Putamen (tissue), 1 donor: ENCODE measurements at regions not wholly inside any gene's neighbourhood (a gene's known extent, or its start where the extent isn't known, plus 50 kb on each side); places are given as distances from the start of the nearest gene placed in this dataset.

Experiments used
- DNase-seq: peaks from one replicate; pipeline ENCODE4 v3.0.0-alpha.2; 2016; ENCODE audit warnings: low spot score

- no peak for DNase-seq
Measured at GRCh38 chr10:83164156-83164555, 975.2 kb upstream of the GHITM start.

- DNase-seq, result no peak
Measured at GRCh38 chr10:83165265-83165664, 974.0 kb upstream of the GHITM start.

DNA sequence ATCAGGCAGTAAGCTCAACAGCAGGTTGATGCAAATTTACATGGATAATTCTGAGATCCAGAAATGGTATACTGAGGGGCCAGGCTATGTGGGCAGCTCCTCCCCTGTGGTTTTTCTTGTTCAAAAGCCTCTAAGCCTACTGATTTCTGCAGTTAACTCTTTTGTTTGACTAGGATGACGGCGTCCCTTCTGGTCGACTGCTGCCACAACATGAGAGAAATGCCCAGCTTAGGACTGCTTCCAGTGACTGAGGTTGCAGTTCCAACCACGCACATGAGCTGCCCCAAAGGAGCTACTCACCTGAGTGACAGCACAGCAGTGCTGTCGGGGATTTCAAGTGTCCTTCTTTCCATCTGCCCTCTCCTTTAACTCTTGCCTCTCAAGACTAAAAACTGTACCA, 973.0 kb upstream of the GHITM start:
- no peak for DNase-seq

- DNase-seq, result no peak
Measured at GRCh38 chr10:83167081-83167480, 972.2 kb upstream of the GHITM start.

DNA sequence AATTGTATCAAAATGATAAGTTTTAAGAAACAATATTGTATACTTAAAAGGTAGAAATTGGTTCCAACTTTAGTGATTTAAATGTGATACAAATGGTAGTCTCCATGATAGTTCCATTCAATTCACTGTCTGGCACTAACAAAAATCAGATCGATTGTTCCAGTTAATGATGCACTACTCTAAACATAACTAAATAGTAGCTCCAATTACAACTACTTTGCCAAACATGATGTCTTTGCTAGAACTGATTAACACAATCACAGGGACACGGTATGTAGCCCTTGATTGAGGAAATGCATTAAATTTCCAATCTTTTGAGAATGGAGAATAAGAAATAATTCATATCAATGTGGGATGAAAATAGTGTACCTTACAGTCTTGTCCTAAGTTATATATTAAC, 962.4 kb upstream of the GHITM start:
- no peak for DNase-seq

- DNase-seq, result no peak
Measured at GRCh38 chr10:83178526-83178925, 960.8 kb upstream of the GHITM start.

DNA sequence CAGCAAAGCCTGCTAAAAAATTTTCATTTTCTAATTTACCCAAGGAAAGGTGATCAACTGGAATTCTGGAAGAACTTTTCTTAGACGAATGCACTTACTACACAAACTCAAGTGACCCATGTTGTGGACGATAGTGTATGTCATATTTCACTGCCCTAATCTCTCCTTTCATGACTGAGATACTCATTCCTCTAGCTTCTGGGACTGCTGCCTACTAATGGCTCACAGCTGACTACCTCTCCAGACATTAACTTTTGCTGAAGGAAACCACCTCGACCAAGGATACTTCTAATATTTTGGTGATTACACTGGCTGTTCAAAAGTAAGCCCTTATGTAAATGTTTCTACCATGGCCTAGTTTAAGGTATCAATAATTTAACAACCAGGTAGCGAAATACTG, 959.9 kb upstream of the GHITM start:
- DNase-seq, result no peak

DNA sequence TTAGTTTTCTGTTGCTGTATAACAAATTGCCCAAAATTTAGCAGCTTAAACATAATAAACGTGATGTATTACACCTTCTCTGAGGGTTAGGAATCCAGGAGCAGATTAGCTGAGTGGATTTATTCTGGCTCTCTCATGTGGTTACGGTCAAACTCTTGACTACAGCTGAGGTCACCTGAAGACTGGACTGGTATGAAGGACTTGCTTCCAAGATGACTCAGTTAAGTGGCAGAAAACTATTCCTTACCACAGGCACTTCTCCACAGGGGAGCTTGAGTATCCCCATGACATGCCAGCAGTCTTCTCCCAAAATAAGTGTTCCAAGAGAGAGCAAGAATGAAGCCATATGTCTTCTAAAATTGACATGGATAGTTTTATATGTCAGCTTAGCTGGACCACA, 957.2 kb upstream of the GHITM start:
- no peak for DNase-seq

DNA sequence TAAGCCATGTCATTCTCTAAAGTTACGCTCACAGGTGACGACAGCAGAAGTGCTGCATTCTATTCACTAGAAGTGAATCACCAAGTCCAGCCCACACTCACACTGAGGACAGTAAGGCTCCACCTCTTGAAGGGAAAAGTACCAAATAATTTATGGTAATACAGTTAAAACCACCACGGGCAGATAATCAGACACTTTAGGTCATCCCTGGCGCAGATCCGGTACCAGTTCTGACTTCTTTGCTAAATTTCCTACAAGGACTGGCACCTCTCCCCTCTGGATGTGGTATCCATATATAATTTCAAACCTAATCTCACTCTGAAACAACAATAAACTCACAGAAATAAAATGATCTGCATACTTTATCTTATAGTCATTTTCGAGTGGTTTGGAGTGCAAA, 954.7 kb upstream of the GHITM start:
- no peak for DNase-seq

DNA sequence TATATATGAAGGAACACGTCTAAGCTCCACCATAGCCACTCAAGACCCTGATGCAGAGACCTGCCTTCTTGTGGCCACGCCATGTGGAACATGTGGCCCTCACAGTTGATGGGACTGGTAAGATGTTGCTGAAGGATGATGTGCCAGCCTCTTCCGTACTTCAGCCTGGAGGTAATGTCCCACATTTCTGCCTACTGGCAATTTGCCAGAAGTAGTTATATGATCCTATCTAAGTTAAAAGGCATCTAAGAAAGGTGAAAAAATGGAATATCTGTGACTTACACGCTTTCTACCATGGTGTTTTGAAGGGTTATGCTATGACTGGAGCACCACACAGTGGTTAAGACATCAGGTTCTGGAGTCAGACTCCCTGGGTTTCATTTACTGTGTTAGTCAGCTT, 948.7 kb upstream of the GHITM start:
- no peak for DNase-seq

- no peak for DNase-seq
Measured at GRCh38 chr10:83193026-83193425, 946.3 kb upstream of the GHITM start.

GRCh38 chr10:83195021-83195420, 944.3 kb upstream of the GHITM start:
- DNase-seq, result no peak

DNA sequence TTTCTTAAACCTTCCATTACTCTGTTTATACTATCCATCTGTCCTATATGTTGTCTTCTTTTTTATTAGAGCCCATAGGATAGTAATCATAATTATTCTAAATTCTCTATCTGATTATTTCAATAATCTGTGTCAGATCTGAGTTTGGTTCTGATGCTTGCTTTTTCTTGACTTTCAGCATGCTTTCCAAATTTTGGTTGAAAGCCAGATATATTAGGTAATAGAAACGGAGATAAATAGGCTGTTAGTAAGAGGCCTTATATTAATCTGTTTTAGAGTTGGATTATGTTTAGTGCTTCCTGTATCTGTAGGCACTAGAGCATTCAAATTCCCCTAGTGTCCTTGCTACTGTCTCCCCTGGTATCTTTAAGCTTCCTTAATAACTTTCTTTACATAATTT, 939.9 kb upstream of the GHITM start:
- DNase-seq, result no peak

- no peak for DNase-seq
Measured at GRCh38 chr10:83205861-83206260, 933.4 kb upstream of the GHITM start.

DNA sequence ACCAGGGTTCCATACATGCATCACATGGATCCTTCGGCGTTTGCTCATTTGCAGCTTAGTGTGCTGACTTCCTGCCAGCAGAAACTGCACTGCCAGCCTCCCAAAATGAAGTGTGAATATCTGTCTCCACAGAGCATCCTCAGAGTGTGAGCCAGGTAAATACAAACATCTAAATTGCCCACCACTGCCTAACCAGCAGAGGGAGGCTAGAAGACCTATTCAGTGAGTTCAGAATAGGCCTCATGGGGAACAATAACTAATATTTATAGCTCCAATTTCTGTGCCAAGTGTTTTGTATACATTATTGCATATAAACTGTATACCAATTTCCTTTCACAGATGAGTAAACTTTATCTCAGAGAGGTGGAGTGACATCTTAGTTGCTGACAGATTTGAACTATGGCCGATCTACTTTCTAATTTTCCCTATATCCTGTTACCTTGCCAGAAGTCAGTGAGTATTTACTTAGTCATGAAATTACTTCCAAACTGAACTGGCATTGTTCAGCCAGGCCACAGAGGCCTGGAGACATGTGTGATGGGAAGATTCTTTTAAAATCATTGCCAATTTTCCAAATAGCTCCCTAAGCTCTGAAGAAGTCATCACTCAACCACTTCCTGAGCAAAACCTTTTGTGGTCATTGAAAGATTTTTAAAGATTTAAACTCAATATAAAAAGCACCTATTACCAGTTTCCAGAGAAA, 926.5 kb upstream of the GHITM start:
- no peak for DNase-seq

GRCh38 chr10:83214136-83214535, 925.2 kb upstream of the GHITM start:
- no peak for DNase-seq

GRCh38 chr10:83218205-83218604, 921.1 kb upstream of the GHITM start:
- no peak for DNase-seq

DNA sequence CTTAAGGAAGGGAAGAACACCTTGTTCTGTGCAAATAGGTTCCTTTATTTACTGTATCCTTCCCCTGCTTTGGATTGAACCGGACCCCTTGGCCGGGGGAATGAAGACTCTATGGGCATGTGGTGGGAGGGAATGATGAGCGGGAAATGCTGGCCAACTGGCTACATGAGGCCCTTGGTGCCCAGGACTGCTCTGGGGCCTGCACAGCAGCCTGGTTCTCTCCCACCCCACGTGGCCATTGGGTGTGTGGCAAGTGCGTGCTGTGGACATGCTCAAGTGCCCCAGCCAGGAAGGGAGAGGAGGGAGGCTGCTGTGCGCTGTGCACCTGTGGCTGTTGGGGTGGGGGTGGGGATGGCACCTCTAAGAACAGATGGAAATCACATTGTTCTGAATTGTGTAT, 917.0 kb upstream of the GHITM start:
- no peak for DNase-seq

GRCh38 chr10:83222832-83223742, 916.2 kb upstream of the GHITM start:
- DNase-seq, result no peak

DNA sequence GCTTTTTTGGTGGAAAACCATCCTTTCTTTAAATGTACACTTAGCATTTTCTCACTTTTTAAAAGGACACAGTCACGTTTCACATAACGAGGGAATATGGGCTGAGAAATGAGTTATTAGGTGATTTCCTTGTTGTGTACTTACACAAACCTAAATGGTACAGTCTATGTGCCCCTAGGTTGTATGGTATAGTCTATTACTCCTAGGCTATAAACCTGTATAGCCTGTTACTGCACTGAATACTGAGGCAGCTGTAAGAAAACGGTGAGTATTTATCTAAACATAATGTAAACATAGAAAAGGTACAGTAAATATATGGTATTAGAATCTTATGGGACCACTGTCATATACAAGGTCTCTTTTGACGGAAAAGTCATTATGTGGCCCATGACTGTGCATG, 913.5 kb upstream of the GHITM start:
- no peak for DNase-seq

DNA sequence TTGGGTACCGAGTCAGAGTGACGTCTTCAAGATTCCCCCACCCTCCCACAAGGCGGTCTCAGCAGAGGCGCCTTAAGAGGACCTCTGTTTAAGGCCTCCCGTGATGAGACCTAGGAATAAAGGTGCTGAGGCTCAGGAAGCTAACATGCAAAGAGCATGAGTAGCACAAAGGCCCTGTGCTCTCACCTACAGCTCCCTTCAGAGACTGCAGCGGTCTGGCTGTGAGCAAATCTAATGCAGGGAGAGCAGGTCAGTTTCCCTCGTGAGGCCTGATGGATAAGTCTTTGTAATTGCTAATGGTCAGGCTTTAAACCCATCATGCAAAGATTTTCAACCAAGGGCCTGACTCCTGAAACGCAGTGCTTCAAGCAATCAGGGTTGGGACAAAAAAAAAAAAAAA, 909.3 kb upstream of the GHITM start:
- DNase-seq, result no peak

DNA sequence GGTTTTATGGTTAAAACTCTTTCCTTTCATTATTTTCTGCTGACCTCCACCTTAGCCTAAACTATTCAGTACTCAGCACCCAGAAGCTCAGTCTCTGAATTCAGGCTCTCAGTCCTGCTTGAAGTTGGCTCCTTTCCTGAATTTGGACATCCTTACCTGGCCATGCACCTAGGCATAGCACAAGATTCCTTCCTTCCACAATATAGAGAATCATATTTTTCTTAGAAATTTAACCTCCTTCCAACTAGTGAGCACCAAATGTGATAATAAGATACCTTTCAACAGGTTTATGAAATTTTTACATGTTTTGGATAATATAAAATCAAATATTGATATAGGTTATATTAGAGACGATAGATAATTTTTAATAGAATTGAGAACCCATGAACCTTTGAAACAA, 905.6 kb upstream of the GHITM start:
- no peak for DNase-seq

DNA sequence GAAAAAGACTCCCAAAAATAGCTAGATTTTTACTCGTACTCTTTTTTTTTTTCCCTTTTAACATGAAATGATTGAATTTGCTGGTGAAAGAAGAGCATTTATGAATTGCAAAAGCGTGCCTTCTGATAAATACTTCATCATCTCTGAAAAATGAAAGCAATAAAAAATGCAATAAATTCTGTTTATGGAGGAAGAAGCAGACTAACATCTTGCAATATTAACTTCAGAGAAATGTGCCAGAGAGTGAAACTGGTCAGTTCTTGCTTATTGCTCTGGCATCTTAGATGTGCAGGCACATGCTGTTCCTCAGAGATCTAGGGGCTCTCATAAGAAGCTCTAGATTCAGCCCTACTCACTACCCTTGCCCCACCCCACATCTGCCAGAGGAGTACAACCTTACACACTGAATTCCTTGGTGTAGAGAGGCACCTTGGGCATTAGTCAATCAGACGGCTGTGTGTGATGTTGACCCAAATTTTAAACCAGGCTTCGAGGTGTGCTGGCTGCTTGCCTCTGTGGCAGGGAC, 891.1 kb upstream of the GHITM start:
- DNase-seq, result no peak
